ENCODE measurements at regions not wholly inside any gene's neighbourhood (a gene's known extent, or its start where the extent isn't known, plus 50 kb on each side); places are given as distances from the start of the nearest gene placed in this dataset.

DNA sequence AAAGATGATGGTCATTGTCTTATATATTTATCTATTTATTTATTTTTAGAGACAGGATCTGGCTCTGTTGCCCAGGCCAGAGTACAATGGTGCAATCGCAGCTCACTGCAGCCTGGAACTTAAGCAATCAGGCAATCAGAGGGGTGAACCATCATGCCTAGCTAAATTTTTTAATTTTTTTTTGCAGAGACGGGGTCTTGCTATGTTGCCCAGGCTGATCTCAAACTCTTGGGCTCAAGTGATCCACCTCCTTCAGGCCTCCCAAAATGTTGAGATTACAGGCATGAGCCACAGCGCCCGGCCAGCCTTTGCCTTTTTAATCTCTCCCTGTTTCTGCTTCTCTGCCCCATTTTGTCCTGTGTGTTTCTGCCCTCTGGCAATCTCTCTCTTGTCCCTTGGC, 102.2 kb downstream of the NCR2 start:
- TF ChIP-seq, protein P1, sequence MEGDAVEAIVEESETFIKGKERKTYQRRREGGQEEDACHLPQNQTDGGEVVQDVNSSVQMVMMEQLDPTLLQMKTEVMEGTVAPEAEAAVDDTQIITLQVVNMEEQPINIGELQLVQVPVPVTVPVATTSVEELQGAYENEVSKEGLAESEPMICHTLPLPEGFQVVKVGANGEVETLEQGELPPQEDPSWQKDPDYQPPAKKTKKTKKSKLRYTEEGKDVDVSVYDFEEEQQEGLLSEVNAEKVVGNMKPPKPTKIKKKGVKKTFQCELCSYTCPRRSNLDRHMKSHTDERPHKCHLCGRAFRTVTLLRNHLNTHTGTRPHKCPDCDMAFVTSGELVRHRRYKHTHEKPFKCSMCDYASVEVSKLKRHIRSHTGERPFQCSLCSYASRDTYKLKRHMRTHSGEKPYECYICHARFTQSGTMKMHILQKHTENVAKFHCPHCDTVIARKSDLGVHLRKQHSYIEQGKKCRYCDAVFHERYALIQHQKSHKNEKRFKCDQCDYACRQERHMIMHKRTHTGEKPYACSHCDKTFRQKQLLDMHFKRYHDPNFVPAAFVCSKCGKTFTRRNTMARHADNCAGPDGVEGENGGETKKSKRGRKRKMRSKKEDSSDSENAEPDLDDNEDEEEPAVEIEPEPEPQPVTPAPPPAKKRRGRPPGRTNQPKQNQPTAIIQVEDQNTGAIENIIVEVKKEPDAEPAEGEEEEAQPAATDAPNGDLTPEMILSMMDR (IDR thresholded peaks at IDR 0.05 in 8 of 11, conservative IDR thresholded peaks at IDR 0.05 in 3 of 11) = no peak
- no peak for TF ChIP-seq POLR2A (IDR thresholded peaks at IDR 0.05)

Data from spleen (tissue), 7 donors.